Mesendoderm (in vitro differentiated cells): ENCODE measurements at regions not wholly inside any gene's neighbourhood (a gene's known extent, or its start where the extent isn't known, plus 50 kb on each side); places are given as distances from the start of the nearest gene placed in this dataset.

Experiments used
- DNase-seq: peaks from one replicate; pipeline ENCODE4 v3.0.0; 2013
- H2AK5ac ChIP-seq: 2 replicates; pipeline ENCODE4 v1.6.1; 2013; ENCODE audit warnings: low read length, inconsistent platforms
- H2BK120ac ChIP-seq: 2 replicates; pipeline ENCODE4 v1.6.1; 2013; ENCODE audit warnings: low read depth, mild to moderate bottlenecking, low read length, moderate library complexity, mixed read lengths
- H2BK15ac ChIP-seq: replicated peaks from 2 replicates; pipeline ENCODE4 v1.6.1; 2013; ENCODE audit warnings: low read depth, mild to moderate bottlenecking, moderate library complexity
- H2BK5ac ChIP-seq: 2 replicates; pipeline ENCODE4 v1.6.1; 2013; ENCODE audit warnings: low read length, inconsistent platforms
- H3K18ac ChIP-seq: 2 replicates; pipeline ENCODE4 v1.6.1; 2013; ENCODE audit warnings: mild to moderate bottlenecking, low read length, mixed read lengths
- H3K23ac ChIP-seq: one replicate; pipeline ENCODE4 v1.6.1; 2013; ENCODE audit warnings: low read length
- H3K27ac ChIP-seq: 2 replicates; pipeline ENCODE4 v1.5.1; 2013; ENCODE audit warnings: low read depth, mild to moderate bottlenecking, inconsistent platforms, low read length, moderate library complexity
- H3K27me3 ChIP-seq: 2 replicates; pipeline ENCODE4 v1.6.1; 2013; ENCODE audit warnings: low read length, control low read depth, mild to moderate bottlenecking, inconsistent platforms; ENCODE audit not compliant: insufficient read depth, poor library complexity
- H3K36me3 ChIP-seq: 2 replicates; pipeline ENCODE4 v1.6.1; 2013; ENCODE audit warnings: low read length, inconsistent platforms; ENCODE audit not compliant: control insufficient read depth, insufficient read depth
- H3K4ac ChIP-seq: one replicate; pipeline ENCODE4 v1.6.1; 2013; ENCODE audit warnings: low read depth, mild to moderate bottlenecking, low read length, moderate library complexity
- H3K4me1 ChIP-seq: 2 replicates; pipeline ENCODE4 v1.6.1; 2013; ENCODE audit warnings: low read depth, low read length, inconsistent platforms; ENCODE audit not compliant: control insufficient read depth
- H3K4me2 ChIP-seq: 2 replicates; pipeline ENCODE4 v1.6.1; 2013; ENCODE audit warnings: low read length
- H3K4me3 ChIP-seq: 2 replicates; pipeline ENCODE4 v1.5.1; 2013; ENCODE audit warnings: mild to moderate bottlenecking, low read length
- H3K56ac ChIP-seq: one replicate; pipeline ENCODE4 v1.6.1; 2013; ENCODE audit warnings: low read length
- H3K79me1 ChIP-seq: 2 replicates; pipeline ENCODE4 v1.6.1; 2013; ENCODE audit warnings: low read length, inconsistent platforms
- H3K79me2 ChIP-seq: 2 replicates; pipeline ENCODE4 v1.6.1; 2013; ENCODE audit warnings: mild to moderate bottlenecking, low read length; ENCODE audit not compliant: control insufficient read depth, insufficient read depth
- H3K9ac ChIP-seq: 2 replicates; pipeline ENCODE4 v1.6.1; 2013; ENCODE audit warnings: low read length, inconsistent platforms
- H4K5ac ChIP-seq: one replicate; pipeline ENCODE4 v1.6.1; 2013; ENCODE audit warnings: low read length
- H4K8ac ChIP-seq: one replicate; pipeline ENCODE4 v1.6.1; 2013; ENCODE audit warnings: low read depth, mild to moderate bottlenecking, control low read depth, low read length, moderate library complexity
- WGBS: extraction: QIAGEN DNeasy Blood & Tissue Kit; methylation state at CpG from one replicate; pipeline ENCODE4 v1.1.7; 2013; ENCODE audit warnings: low lambda C conversion rate, missing lambda C conversion rate; ENCODE audit not compliant: insufficient coverage; ENCODE audit errors: extremely low coverage; 5-methylcytosine and 5-hydroxymethylcytosine counted together

- Histone ChIP-seq H3K9ac (no peak overlapping the region), H3K4me3 (no peak overlapping the region), H3K27me3 (no peaks in the 10 kb centered on the region), H3K79me2 (no peaks in the 10 kb centered on the region), H2AK5ac (no peak overlapping the region), H3K79me1 (no peaks in the 10 kb centered on the region), H2BK5ac (no peak overlapping the region), H3K4ac (no peak overlapping the region), H3K36me3 (no peaks in the 10 kb centered on the region), H3K27ac (no peak overlapping the region), H3K18ac (no peak overlapping the region), H3K56ac (no peak overlapping the region), H3K4me1 (no peaks in the 10 kb centered on the region), H4K5ac (no peak overlapping the region), H3K4me2 (no peak overlapping the region), H2BK15ac (no peak overlapping the region), H4K8ac (no peak overlapping the region), H2BK120ac (no peak overlapping the region), H3K23ac (no peak overlapping the region)
- no peak for DNase-seq
- WGBS = no CpG with 5 or more reads among the region's 2 CpGs
Observed at GRCh38 chr9:78525986-78526560, 229.1 kb downstream of the PSAT1 start.

- WGBS = no CpG with 5 or more reads among the region's 2 CpGs
- Histone ChIP-seq H3K79me2 (no peaks in the 10 kb centered on the region), H2BK120ac (no peak overlapping the region), H3K36me3 (no peaks in the 10 kb centered on the region), H3K27me3 (no peaks in the 10 kb centered on the region), H4K5ac (no peak overlapping the region), H3K79me1 (no peaks in the 10 kb centered on the region), H3K18ac (no peak overlapping the region), H3K23ac (no peak overlapping the region), H4K8ac (no peak overlapping the region), H2BK15ac (no peak overlapping the region), H3K4ac (no peak overlapping the region), H3K27ac (no peak overlapping the region), H3K4me2 (no peak overlapping the region), H3K56ac (no peak overlapping the region), H2BK5ac (no peak overlapping the region), H3K9ac (no peak overlapping the region), H2AK5ac (no peak overlapping the region), H3K4me3 (no peak overlapping the region), H3K4me1 (no peaks in the 10 kb centered on the region)
- no peak for DNase-seq
Observed at GRCh38 chr9:78533500-78533899, 236.6 kb downstream of the PSAT1 start.

- Histone ChIP-seq H3K23ac (no peak overlapping the region), H3K4me2 (no peak overlapping the region), H3K36me3 (no peaks in the 10 kb centered on the region), H2BK5ac (no peak overlapping the region), H3K9ac (no peak overlapping the region), H3K79me2 (no peaks in the 10 kb centered on the region), H4K8ac (no peak overlapping the region), H3K4ac (no peak overlapping the region), H3K18ac (no peak overlapping the region), H3K56ac (no peak overlapping the region), H4K5ac (no peak overlapping the region), H3K4me3 (no peak overlapping the region), H2AK5ac (no peak overlapping the region), H3K79me1 (no peaks in the 10 kb centered on the region), H3K27ac (no peak overlapping the region), H3K27me3 (no peaks in the 10 kb centered on the region), H2BK120ac (no peak overlapping the region), H2BK15ac (no peak overlapping the region), H3K4me1 (no peaks in the 10 kb centered on the region)
- no peak for DNase-seq
- WGBS = no CpG with 5 or more reads among the region's 3 CpGs
Observed at GRCh38 chr9:78539188-78539587, 242.3 kb downstream of the PSAT1 start.

GRCh38 chr9:78539904-78540303 is 243.0 kb downstream of the PSAT1 start:
- Histone ChIP-seq H3K79me2 (no peaks in the 10 kb centered on the region), H3K4me2 (no peak overlapping the region), H2BK5ac (no peak overlapping the region), H3K27me3 (no peaks in the 10 kb centered on the region), H2BK120ac (no peak overlapping the region), H3K4ac (no peak overlapping the region), H3K4me1 (no peaks in the 10 kb centered on the region), H3K9ac (no peak overlapping the region), H3K56ac (no peak overlapping the region), H3K36me3 (no peaks in the 10 kb centered on the region), H4K8ac (no peak overlapping the region), H3K4me3 (no peak overlapping the region), H3K18ac (no peak overlapping the region), H2BK15ac (no peak overlapping the region), H3K27ac (no peak overlapping the region), H2AK5ac (no peak overlapping the region), H4K5ac (no peak overlapping the region), H3K23ac (no peak overlapping the region), H3K79me1 (no peaks in the 10 kb centered on the region)
- no CpG with 5 or more reads among the region's 2 CpGs for WGBS
- DNase-seq = no peak

GRCh38 chr9:78541868-78542443 is 245.0 kb downstream of the PSAT1 start:
- Histone ChIP-seq H3K36me3 (no peaks in the 10 kb centered on the region), H3K27ac (no peak overlapping the region), H3K9ac (no peak overlapping the region), H2BK120ac (no peak overlapping the region), H3K79me1 (no peaks in the 10 kb centered on the region), H2BK5ac (no peak overlapping the region), H3K23ac (no peak overlapping the region), H3K79me2 (no peaks in the 10 kb centered on the region), H3K4me1 (no peaks in the 10 kb centered on the region), H2BK15ac (no peak overlapping the region), H3K27me3 (no peaks in the 10 kb centered on the region), H4K8ac (no peak overlapping the region), H3K56ac (no peak overlapping the region), H3K18ac (no peak overlapping the region), H2AK5ac (no peak overlapping the region), H3K4ac (no peak overlapping the region), H3K4me3 (no peak overlapping the region), H4K5ac (no peak overlapping the region), H3K4me2 (no peak overlapping the region)
- WGBS = no CpG with 5 or more reads among the region's 9 CpGs
- DNase-seq = no peak
